Spleen (tissue), 7 donors: ENCODE measurements at regions not wholly inside any gene's neighbourhood (a gene's known extent, or its start where the extent isn't known, plus 50 kb on each side); places are given as distances from the start of the nearest gene placed in this dataset.

Experiments used
- POLR2A ChIP-seq, 3 donors: fragments of 450-650 bp; IDR thresholded peaks; one replicate each; pipeline ENCODE4 v1.5.1; 2017; ENCODE audit warnings: antibody characterized with exemption in 3 of 3, mild to moderate bottlenecking in 1 of 3
- TF ChIP-seq, protein P1 (sequence below), 11 experiments: fragments of 200-600 bp in 7 of 11; fragments of 450-650 bp in 4 of 11; sonication (generic) in 4 of 11; IDR thresholded peaks in 8 of 11; conservative IDR thresholded peaks in 3 of 11; 1 replicate in 7 of 11; 2 replicates in 4 of 11; pipeline versions ENCODE4 v1.4.0 to v1.8.0; 2016 to 2021; ENCODE audit warnings: antibody characterized with exemption in 11 of 11, inconsistent platforms in 4 of 11, mild to moderate bottlenecking in 1 of 11
- donor health status: DM: no; HTN: no; CAD: no; lungs with moderate emphysema.
- donor health status: DM: no; HTN: no; CAD: no.
- donor health status: DM: no; HTN: no; CAD: no.

DNA sequence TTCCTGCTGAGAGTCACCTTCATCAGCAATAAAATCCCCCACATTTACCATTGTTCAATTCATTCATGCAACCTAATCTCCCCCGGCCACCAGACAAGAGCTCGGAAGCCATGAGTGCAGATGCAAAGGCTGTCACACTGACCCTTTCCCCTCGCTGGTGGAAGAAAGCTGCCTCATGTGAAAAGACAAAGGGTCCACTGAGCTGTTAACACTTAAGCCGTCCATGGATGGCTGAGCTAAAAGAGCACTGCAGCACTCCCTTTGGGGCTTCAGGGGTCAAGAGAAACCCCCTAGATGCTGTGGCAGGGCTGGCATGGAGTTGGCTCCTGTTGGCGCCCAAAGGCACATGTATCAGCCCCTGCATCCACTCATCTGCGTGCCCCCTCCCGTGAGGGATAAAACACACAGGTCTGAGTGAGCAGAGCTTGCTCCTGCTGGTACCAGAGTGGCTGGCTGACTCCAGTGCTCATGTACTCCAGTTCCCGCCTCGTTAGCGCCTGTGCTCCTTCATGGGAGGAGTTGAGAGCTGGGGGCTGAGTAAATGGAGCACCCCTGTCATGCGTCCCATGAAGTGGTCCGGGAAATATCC is 216.5 kb downstream of the PDHA2 start:
- TF ChIP-seq, protein P1, sequence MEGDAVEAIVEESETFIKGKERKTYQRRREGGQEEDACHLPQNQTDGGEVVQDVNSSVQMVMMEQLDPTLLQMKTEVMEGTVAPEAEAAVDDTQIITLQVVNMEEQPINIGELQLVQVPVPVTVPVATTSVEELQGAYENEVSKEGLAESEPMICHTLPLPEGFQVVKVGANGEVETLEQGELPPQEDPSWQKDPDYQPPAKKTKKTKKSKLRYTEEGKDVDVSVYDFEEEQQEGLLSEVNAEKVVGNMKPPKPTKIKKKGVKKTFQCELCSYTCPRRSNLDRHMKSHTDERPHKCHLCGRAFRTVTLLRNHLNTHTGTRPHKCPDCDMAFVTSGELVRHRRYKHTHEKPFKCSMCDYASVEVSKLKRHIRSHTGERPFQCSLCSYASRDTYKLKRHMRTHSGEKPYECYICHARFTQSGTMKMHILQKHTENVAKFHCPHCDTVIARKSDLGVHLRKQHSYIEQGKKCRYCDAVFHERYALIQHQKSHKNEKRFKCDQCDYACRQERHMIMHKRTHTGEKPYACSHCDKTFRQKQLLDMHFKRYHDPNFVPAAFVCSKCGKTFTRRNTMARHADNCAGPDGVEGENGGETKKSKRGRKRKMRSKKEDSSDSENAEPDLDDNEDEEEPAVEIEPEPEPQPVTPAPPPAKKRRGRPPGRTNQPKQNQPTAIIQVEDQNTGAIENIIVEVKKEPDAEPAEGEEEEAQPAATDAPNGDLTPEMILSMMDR (IDR thresholded peaks at IDR 0.05 in 8 of 11, conservative IDR thresholded peaks at IDR 0.05 in 3 of 11), result no peak
- no peak for TF ChIP-seq POLR2A (IDR thresholded peaks at IDR 0.05)
